Loucy (cell line): ENCODE measurements at regions not wholly inside any gene's neighbourhood (a gene's known extent, or its start where the extent isn't known, plus 50 kb on each side); places are given as distances from the start of the nearest gene placed in this dataset.

ENCODE experiments used
- H2AFZ ChIP-seq: fragments of 200-600 bp; sonication (generic); 2 replicates; pipeline ENCODE4 v1.6.0; 2016; ENCODE audit warnings: antibody characterized with exemption, mild to moderate bottlenecking, low read length, moderate library complexity
- H3F3A ChIP-seq: fragments of 200-600 bp; 2 replicates; pipeline ENCODE4 v1.6.0; 2016; ENCODE audit warnings: antibody characterized with exemption, low read depth, mild to moderate bottlenecking
- H3K27me3 ChIP-seq: fragments of 200-600 bp; sonication (generic); 2 replicates; pipeline ENCODE4 v1.6.1; 2014; ENCODE audit warnings: low read length, mild to moderate bottlenecking; ENCODE audit not compliant: insufficient read depth, poor library complexity, severe bottlenecking
- H3K36me3 ChIP-seq: fragments of 200-600 bp; sonication (generic); 2 replicates; pipeline ENCODE4 v1.6.1; 2016; ENCODE audit warnings: low read length; ENCODE audit not compliant: insufficient read depth
- H3K4me1 ChIP-seq: fragments of 200-600 bp; sonication (generic); 2 replicates; pipeline ENCODE4 v1.5.1; 2014; ENCODE audit warnings: low read length, mild to moderate bottlenecking; ENCODE audit not compliant: insufficient read depth, poor library complexity, severe bottlenecking
- H3K4me2 ChIP-seq: fragments of 200-600 bp; sonication (generic); 2 replicates; pipeline ENCODE4 v1.6.0; 2014; ENCODE audit warnings: antibody characterized with exemption, low read length, low read depth, mild to moderate bottlenecking; ENCODE audit not compliant: poor library complexity, severe bottlenecking
- H3K4me3 ChIP-seq: fragments of 200-600 bp; sonication (generic); 2 replicates; pipeline ENCODE4 v1.5.1; 2014; ENCODE audit warnings: low read length, mild to moderate bottlenecking, mixed read lengths; ENCODE audit not compliant: poor library complexity, severe bottlenecking
- H3K79me2 ChIP-seq: fragments of 200-600 bp; sonication (generic); 2 replicates; pipeline ENCODE4 v1.6.1; 2014; ENCODE audit warnings: low read length; ENCODE audit not compliant: insufficient read depth
- H3K9ac ChIP-seq: fragments of 200-600 bp; sonication (generic); 2 replicates; pipeline ENCODE4 v1.6.0; 2014; ENCODE audit warnings: mild to moderate bottlenecking, low read depth, low read length, moderate library complexity; ENCODE audit not compliant: poor library complexity, severe bottlenecking
- H3K9me2 ChIP-seq: fragments of 200-600 bp; sonication (generic); replicated peaks from 2 replicates; pipeline ENCODE4 v1.6.1; 2016; ENCODE audit warnings: low read depth, low read length, mixed read lengths
- H3K9me3 ChIP-seq: fragments of 200-600 bp; sonication (generic); 2 replicates; pipeline ENCODE4 v1.6.1; 2014; ENCODE audit warnings: mild to moderate bottlenecking, antibody characterized with exemption, low read length, low read depth; ENCODE audit not compliant: insufficient read depth
- H4K20me1 ChIP-seq: fragments of 200-600 bp; sonication (generic); 2 replicates; pipeline ENCODE4 v1.6.0; 2014; ENCODE audit warnings: antibody characterized with exemption, low read length, mild to moderate bottlenecking; ENCODE audit not compliant: insufficient read depth, poor library complexity, severe bottlenecking
- CTCF ChIP-seq: fragments of 200-600 bp; sonication (generic); conservative IDR thresholded peaks from 2 replicates; pipeline ENCODE4 v1.5.1; 2014; ENCODE audit warnings: mild to moderate bottlenecking, antibody characterized with exemption, low read length
- EZH2phosphoT487 ChIP-seq: fragments of 200-600 bp; IDR thresholded peaks from 2 replicates; pipeline ENCODE4 v1.6.1; 2018; ENCODE audit warnings: antibody characterized with exemption, mild to moderate bottlenecking, moderate library complexity, borderline replicate concordance

GRCh38 chr16:62950351-62950750 is 914.1 kb upstream of the CDH8 start:
- H3K9me2 ChIP-seq, result no peaks in the 10 kb centered on the region
- H3K4me3 ChIP-seq, result no peak overlapping the region
- no peaks in the 10 kb centered on the region for H3K27me3 ChIP-seq
- TF ChIP-seq EZH2phosphoT487 (no peak), CTCF (no peak)
- H4K20me1 ChIP-seq, result no peaks in the 10 kb centered on the region
- H3K4me2 ChIP-seq, result no peak overlapping the region
- H3K4me1 ChIP-seq, result no peaks in the 10 kb centered on the region
- H3F3A ChIP-seq, result no peaks in the 10 kb centered on the region
- H2AFZ ChIP-seq, result no peak overlapping the region
- H3K9ac ChIP-seq, result no peak overlapping the region
- no peaks in the 10 kb centered on the region for H3K9me3 ChIP-seq
- H3K36me3 ChIP-seq, result no peaks in the 10 kb centered on the region
- no peaks in the 10 kb centered on the region for H3K79me2 ChIP-seq

GRCh38 chr16:62940569-62940968 is 904.3 kb upstream of the CDH8 start:
- H3K4me1 ChIP-seq, result no peaks in the 10 kb centered on the region
- H3K4me3 ChIP-seq, result no peak overlapping the region
- no peak for TF ChIP-seq CTCF
- no peak for TF ChIP-seq EZH2phosphoT487
- no peak overlapping the region for H3K9ac ChIP-seq
- H2AFZ ChIP-seq, result no peak overlapping the region
- no peaks in the 10 kb centered on the region for H3K27me3 ChIP-seq
- no peaks in the 10 kb centered on the region for H3K9me3 ChIP-seq
- no peak overlapping the region for H3K4me2 ChIP-seq
- no peaks in the 10 kb centered on the region for H4K20me1 ChIP-seq
- H3K9me2 ChIP-seq, result no peaks in the 10 kb centered on the region
- no peaks in the 10 kb centered on the region for H3K79me2 ChIP-seq
- no peaks in the 10 kb centered on the region for H3K36me3 ChIP-seq
- no peaks in the 10 kb centered on the region for H3F3A ChIP-seq

- H3K4me1 ChIP-seq, result no peaks in the 10 kb centered on the region
- H3K4me2 ChIP-seq, result no peak overlapping the region
- no peaks in the 10 kb centered on the region for H3K9me3 ChIP-seq
- H3K9me2 ChIP-seq, result no peaks in the 10 kb centered on the region
- H3K4me3 ChIP-seq, result no peak overlapping the region
- no peaks in the 10 kb centered on the region for H3F3A ChIP-seq
- H3K36me3 ChIP-seq, result no peaks in the 10 kb centered on the region
- TF ChIP-seq CTCF, result no peak
- no peak for TF ChIP-seq EZH2phosphoT487
- H3K9ac ChIP-seq, result no peak overlapping the region
- H4K20me1 ChIP-seq, result no peaks in the 10 kb centered on the region
- no peaks in the 10 kb centered on the region for H3K27me3 ChIP-seq
- H2AFZ ChIP-seq, result no peak overlapping the region
- H3K79me2 ChIP-seq, result no peaks in the 10 kb centered on the region
Measured at GRCh38 chr16:62939687-62940086, 903.4 kb upstream of the CDH8 start.
